HK-2 (cell line): ENCODE measurements at regions not wholly inside any gene's neighbourhood (a gene's known extent, or its start where the extent isn't known, plus 50 kb on each side); places are given as distances from the start of the nearest gene placed in this dataset.
"Not testable (repeated sequence)": the region's sequence is repeated elsewhere in the genome, so short reads cannot be mapped to it uniquely, and the experiment has no call there.

Source experiments
- DNase-seq: peaks from one replicate; pipeline ENCODE4 v3.0.0-alpha.2; 2018; ENCODE audit not compliant: unreplicated experiment

DNA sequence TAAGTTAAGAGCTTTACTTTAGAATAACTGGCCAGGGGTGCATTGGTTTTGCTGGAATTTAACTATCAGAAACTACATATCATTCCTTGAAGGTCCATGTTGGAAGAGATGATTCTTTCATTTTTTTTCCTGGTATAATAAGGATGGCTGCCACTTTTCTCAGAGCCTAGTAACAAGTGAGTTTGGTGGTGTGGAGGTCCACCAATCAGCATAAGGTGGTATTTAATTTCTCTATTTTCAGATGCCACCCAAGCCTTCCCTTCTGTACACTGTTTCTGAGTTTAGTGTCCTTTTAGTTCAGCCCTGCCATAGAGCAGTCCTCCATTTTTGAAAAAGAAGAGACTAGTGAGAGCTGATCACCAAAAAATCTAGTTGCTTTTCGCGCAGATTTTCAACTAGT, 386.3 kb downstream of the USP25 start:
- no peak for DNase-seq

DNA sequence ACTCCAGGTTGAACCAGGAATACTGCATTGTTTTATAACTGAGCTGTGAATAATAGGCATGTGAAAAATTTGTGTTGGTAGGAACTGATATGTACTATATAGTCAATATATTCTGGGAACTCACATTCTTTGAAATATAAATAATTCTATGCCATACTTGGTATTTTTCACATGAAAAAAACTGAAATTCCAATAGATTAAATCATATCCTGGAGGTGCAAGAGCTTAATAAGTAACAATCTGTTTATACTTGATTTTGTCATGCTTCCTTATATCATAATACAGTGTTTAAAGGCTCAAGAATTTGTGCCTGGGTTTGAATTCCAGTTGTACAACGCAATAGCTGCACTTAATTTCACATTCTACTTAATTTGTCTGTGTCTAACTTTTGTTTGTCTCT, 387.0 kb downstream of the USP25 start:
- no peak for DNase-seq

DNA sequence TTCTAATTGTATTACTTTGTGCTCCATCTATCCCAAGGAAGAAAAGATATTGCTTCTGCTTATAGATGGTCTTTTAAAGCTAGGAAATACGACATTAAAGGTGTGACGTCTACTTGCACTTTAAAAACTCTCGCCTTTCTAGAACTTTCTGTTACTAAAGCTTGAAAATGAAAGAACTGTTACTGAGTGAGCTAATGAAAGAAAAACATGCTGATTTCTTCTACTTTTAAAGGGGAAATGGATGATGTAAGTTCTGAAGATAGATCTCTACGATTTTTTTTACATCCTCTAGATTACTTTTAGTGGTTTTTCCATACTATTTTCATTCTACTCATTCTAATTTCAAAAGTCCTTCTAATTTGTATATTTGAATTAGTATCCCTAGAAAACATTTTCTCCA, 387.5 kb downstream of the USP25 start:
- DNase-seq, result no peak

DNA sequence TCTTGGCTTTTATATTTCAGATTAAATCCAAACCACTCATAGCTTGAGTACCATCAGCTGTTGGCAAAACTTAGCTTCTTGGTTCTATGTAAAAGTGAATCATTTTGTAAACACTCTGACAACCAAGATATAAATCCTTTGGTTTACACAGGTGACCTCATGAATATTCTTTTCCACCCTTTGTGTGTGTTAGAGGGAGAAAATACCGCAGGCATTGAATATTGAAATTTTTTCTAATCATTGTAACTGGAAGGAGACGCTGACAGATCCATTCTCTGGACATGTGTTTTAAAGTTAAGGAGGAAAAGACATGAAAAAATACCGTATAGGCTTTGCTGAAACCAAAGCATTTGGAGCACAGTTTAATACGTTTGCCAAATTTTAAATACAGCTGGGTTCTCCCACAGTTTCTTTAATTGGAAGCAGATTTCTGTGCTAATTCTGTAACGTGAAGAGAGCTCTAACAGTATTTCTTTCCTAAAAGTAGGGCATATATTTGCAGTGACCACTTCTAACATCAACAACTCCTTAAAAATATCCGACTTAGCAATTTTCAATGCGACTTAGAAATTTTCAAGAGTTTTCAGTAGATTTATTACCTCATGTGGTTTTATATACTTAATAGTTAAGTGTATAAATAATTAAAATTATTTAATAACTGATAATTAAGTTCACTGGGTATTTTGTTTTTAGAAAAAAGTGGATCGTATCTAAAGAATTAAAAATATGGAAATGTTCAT, 388.2 kb downstream of the USP25 start:
- DNase-seq, result no peak

DNA sequence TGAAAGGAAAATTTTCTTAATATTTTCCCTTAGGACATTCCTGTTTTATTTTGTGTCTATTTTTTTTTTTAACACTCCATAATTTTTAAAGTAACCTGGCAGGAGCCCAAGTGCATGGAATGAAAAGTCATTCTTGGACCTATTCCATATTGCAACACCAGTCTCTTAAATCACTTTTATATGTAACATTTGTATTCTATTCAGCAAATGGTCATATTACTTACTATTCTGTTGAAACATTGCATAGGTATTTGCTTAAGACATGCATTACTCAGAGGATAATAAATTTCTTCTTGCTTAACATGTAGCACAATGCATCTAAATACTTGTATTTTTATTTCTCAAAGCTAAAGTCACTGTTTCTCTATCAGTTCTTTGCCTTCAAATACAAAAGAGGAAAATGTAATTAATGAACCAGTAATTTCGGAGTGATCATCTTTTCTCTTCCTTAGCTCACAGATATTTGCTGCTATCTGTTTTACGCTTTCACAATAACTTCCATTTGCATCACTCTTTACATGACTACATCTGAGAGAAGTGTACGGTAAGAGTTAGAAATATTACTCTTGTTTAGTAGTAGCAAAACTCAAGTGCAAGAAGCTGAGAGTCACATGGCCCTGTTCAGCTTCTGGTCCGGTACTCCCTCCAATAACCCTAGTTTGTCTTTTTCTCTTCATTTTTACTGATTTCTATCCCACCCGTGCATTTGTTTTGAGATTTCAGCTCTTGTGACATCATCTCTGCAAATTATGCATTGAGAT, 394.8 kb downstream of the USP25 start:
- DNase-seq, result no peak

DNA sequence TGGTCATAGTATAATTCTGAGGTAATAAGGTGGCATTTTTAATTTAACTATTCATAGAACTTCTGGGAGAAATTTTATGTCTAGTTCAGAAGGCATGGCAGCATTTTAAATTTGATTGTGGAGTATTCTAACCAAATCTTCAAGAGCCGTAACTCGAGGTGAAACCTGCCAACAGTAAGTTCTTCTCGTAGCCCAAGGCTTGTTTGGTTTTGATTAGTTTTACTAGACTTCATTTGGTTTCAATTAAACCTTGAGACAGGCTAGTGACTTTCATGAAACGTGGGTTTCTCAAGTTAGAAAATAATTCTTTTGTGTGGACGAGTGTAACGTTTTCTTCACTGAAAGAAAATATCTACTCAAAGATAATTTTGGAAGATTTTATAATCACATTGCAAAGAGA, 395.5 kb downstream of the USP25 start:
- no peak for DNase-seq

DNA sequence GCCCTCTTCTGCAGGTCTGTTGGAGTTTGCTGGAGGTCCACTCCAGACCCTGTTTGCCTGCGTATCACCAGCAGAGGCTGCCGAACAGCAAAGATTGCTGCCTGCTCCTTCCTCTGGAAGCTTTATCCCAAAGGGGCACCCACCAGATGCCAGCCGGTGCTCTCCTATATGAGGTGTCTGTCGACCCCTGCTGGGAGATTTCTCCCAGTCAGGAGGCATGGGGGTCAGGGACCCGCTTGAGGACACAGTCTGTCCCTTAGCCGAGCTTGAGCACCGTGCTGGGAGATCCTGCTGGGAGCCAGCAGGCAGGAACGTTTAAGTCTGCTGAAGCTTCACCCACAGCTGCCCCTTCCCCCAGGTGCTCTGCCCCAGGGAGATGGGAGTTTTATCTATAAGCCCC, 402.7 kb downstream of the USP25 start:
- not testable (repeated sequence) for DNase-seq

DNA sequence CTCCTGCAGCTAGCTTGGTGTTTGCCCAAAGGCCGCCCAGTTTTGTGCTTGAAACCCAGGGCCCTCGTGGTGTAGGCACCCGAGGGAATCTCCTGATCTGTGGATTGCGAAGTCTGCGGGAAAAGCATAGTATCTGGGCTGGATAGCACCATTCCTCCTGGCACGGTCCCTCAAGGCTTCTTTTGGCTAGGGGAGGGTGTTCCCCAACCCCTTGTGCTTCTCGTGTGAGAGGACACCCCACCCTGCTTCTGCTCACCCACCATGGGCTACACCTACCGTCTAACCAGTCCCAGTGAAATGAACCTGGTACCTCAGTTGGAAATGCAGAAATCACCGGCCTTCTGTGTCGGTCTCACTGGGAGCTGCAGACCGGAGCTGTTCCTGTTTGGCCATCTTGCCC, 403.5 kb downstream of the USP25 start:
- DNase-seq, result no peak

DNA sequence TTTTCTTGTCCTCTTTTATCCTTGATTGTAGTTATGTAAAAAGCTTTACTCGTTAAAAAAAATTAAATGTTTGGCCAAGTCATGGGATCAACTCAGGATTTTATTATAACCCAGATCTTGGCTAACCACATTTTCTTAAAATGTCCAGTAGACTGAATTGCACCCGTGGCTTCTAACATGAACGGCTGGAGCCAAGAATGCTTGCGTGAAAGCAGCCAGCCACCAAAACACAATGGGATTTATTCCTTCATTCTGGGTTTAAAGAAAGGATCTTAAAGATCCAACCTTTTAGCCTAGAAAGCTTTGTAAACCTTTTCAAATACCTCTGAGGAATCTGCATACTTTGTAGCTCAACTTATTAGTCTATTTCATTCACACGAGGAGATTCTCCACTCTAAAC, 404.4 kb downstream of the USP25 start:
- no peak for DNase-seq

DNA sequence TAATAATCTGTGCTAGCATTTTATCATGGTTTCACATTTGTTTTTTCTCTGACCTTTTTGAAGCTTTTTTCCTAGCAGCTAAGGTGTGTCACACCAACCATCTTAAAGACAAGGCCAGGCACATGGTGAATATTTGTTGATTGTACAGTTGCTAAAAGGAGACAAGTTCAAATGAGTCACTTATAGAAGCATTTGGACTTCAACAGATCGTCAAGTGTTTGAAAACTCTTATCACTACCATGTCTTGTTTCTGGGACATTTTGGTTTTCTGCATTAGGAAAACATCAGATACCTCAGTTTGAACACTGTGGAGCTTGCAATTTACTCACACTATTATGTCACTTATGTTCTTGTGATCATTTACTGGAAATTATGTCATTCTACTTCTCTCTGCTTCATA, 407.3 kb downstream of the USP25 start:
- no peak for DNase-seq

DNA sequence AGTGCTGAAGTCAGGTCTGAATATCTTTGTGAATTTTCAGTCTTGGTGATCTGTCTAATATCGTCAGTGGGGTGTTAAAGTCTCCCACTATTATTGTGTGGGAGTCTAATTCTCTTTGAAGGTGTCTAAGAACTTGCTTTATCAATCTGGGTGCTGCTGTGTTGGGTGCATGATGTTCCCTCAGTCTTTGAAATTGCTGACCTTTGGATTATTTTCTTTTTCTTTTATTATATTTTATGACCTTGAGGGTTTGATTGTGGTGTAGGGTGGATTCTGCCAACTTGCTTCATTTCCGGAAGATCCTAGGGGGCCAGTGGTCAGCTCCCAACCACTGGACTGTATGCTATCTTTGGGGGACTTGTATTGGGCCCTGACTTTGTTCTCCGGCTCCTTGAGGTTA, 415.3 kb downstream of the USP25 start:
- no peak for DNase-seq

DNA sequence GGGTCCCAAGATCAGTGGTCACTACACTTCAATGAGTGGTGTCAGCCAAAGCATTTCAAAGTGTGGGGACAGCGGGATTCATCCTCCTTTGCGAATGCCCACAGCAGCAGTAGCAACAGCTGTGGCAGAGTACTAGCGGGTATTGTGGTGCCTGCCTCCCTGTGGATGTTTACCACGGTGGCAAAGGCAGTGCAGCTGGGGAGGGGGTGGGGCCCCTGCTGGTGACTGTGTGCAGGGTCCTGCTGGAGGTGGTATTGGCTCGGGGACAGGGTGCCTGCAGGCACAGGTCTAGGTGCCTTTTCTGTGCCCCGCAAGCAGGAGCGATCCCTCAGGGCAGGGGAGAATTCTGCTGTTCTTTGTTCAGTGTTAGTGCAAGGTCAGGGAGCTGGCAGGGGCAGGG, 415.7 kb downstream of the USP25 start:
- DNase-seq, result no peak

DNA sequence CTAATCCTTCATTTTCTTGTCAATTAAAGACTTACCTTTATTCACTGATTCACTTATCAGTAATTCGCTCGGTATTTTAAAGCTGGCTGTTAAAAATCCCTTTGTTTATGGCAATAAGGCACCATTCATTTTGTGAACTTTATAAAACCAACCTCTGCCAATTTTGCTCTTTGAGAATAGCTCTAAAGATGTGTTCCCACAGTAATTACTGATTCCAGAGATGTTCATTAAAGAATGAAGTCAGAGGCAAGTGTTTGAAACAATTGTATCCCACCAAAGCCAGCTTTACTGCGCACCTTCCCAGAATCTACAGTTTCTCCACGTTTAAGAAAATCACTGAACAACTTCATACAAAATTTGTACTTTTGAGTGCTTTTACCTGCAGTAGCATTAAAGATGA, 424.5 kb downstream of the USP25 start:
- no peak for DNase-seq

DNA sequence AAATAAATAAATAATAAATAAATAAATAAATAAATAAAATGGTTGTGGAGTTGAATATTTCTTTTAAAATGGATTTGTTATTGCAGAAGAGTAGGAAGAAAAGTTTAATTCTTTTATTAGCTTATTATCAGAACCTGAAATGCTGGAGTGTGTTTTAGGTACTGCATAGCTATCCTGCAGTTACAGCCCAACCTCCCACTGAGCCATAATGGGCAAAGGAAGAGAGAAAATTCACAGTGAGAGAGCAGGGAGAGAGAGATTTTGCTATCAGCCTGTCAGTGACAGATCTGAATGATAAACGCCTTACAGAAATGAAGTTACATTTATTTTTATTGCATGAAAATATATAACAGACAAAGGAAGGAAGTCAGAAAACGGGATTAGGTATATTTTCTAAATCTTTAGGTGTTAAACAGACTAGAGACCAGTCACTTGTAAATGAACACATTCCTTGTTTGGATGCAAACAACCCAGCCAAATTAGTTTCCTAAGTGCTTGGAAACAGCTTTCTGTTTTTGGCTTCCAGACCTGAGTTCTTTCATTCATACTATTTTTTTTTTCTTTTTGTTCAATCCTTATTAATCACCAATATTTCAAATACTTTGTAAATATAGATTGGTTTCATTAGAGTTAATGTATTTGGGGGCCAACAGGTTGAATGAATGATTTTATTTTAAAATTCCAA, 425.3 kb downstream of the USP25 start:
- DNase-seq, result no peak

DNA sequence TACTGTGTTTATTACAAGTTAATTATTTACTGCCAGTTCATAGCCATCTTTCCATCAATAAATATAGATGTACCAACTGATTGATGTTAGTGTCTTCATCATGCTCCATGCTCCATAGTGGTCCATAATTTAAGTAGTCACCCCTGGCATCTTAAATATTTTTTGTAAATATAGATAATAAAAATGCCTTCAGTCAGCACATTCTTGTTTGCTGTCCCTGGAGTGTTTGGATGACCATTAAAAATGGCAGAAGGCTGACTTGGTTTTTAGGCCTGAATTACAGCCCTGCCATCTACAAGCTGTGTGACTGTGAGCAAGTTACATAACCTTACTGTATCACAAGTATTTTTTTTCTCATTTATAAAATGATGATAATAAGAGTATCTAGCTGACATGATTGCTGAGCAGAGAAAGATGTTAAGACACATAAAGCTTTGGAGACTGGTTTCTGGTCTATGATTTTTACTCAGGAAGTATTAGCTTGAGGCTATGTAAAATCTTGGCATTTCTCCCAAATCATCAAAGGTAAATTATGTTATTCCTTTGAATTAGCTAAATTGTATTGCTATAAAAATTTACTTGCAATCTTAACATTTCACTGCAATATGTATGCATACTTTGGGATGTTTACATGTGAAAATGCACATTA, 427.2 kb downstream of the USP25 start:
- no peak for DNase-seq

DNA sequence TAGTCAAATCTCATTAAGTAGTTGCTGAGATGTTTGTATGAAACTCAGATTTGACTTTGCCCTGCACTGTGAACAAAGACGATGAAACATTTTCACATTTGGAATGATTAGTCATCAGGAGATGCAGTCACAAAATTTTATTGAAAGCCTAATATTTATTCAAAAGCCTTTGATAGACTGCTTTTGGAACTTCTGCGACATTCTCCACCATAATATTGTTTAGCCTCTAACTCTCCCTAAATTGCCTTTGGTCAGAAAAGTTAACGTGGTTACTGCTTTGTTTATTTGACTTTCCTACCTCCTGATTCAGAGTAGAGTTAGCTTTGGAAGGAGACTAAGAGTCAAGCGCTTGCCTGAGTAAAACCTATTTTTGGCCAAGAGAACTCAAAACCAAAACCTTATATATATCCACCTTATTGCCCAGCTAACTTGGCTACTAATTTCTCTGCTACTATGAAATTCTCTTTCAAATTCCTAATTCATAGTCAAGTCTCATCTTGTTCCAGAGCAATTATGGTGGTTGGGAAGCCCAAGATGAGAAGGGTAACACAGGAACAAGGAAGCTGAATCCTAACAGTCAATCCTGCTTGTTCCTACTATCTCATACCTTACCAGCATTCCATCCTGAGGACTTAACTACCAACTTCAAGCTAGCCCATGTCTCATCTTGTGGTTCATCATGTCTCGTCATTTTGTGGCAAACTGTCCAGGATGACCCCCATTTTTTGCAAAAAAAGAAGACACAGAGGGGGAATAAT, 429.6 kb downstream of the USP25 start:
- no peak for DNase-seq

DNA sequence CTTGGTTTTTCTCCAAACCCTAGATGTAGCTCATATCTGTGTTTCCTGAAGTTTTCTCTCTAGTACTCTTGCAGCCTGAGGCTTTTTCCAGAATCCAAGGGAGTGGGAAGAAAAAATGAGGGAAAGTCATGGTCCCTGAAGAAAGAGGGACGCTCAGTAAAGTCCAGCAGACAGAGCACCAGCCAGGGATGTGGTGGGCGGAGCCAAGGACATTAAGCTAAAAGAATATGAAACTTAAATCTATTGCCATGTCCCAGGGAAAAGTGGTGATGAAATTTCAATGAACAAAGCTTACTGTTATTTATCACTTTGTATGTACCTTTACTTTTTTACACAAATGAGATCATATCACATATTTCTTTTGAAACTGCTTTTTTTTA, 430.2 kb downstream of the USP25 start:
- no peak for DNase-seq

DNA sequence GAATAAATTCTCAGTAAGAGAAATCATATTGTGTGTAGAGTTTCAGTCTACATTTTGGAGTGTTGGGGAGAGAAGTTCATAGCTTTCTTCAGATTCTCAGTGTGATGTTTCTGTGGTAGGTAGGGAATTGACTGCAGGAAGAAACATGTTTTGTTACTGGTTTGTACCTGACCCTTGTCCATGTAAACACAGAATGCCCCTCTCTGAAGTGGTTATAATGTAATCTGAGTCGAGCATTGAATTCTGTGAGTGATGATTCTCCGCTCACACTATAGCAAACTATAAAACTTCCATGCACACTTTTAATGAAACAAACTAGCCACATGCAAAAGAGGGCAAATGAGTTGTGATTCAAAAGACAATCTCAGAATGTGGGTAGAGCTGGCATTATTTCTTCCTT, 433.2 kb downstream of the USP25 start:
- DNase-seq, result no peak

DNA sequence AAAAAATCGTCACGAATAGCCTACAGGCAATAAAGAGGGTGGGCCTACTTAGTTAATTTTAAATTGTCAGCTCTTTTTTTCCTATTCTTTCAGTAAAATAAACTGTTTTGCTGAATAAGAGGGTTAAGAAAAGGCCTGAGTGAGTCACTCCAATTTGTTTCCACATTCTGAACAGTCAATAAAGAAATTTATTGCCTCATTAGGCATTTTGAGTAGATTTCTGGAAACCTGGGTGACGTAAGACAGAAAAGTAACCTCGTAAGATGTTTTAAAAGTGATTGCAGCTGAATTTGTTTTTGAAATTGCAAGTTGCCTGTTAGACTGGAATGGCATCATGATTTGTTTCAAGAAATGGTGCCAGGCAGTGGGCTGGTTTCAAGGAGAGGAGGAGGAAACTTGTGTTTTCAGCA, 439.3 kb downstream of the USP25 start:
- no peak for DNase-seq

DNA sequence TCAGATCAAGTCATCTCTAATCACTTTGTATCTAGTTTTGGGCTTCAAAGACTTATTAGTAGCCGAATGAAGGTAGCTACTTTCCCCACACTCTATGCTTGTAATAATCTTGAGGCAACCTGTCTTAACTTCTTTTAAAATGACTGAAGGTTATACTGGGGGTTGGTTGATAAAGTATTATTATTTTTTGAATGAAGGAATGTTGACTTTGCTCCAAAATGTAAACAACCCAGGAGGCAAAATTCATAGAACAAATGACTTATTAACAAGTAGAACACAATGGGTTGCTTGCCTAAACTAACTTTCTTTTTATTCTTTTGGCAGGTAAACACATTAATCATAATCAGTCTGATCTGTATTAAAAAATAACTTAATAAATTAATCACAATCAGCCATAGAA, 440.0 kb downstream of the USP25 start:
- no peak for DNase-seq

DNA sequence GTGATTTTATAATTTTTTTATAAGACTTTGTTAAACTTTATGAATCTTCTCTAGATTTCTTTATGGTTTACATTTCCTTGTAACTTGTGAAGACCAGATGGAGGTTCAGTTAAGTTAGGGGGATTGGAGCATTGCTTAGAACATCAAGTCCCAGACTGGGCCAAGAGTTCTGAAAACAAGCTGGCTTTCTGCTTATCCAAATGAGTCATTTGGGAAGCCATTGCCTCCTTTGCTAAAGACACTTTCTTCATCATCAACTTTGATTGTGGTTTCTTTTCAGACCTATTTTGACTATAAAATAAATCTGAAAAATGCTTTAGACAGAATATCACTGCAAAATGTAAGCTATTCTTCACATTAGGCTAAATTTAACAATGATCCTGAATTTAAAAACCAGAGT, 446.8 kb downstream of the USP25 start:
- no peak for DNase-seq

DNA sequence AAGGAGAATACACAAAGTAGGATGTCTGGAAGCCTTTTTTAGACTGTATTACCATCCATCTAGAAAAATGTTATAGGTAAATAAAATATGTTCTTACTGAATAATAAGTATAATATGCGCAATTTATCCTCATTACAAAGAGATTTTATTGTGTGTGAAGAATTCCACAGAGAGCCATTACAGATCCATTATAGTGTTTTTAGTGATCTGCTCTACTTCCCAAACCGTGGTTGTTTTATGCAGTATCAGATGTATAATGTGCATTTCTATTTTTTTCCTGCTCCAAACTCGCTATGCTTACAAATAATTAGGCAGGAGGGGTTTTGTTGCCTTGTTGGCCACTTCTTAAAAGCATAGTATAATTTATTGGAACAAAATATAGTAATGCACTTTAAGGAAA, 447.8 kb downstream of the USP25 start:
- DNase-seq, result no peak
